PFSK-1 (cell line): ENCODE measurements at regions not wholly inside any gene's neighbourhood (a gene's known extent, or its start where the extent isn't known, plus 50 kb on each side); places are given as distances from the start of the nearest gene placed in this dataset.

Experiments
- FOXP2 ChIP-seq: optimal IDR thresholded peaks from 2 replicates; pipeline ENCODE3; 2011; ENCODE audit warnings: borderline replicate concordance, control low read depth, inconsistent platforms; ENCODE audit not compliant: insufficient read depth; ENCODE audit errors: extremely low read length, extremely low read depth
- POLR2AphosphoS5 ChIP-seq: IDR thresholded peaks from 2 replicates; pipeline ENCODE4 v1.6.1; 2012; ENCODE audit warnings: low read depth, mild to moderate bottlenecking, control low read depth, low read length, moderate library complexity
- SIN3A ChIP-seq: IDR thresholded peaks from 2 replicates; pipeline ENCODE4 v1.6.1; 2012; ENCODE audit warnings: mild to moderate bottlenecking, low read length, moderate library complexity, borderline replicate concordance; ENCODE audit not compliant: insufficient read depth
- TAF1 ChIP-seq: IDR thresholded peaks from 2 replicates; pipeline ENCODE4 v1.6.1; 2012; ENCODE audit warnings: low read length, control low read depth, borderline replicate concordance; ENCODE audit not compliant: insufficient read depth
- TF ChIP-seq, protein P1 (sequence below), 2 experiments: IDR thresholded peaks; 2 replicates each; pipeline versions ENCODE4 v1.6.1 to v1.8.0; 2011 to 2012; ENCODE audit warnings: low read depth in 2 of 2, low read length in 2 of 2, control low read depth in 1 of 2, inconsistent platforms in 1 of 2, mild to moderate bottlenecking in 1 of 2, moderate library complexity in 1 of 2; ENCODE audit not compliant: insufficient read depth in 1 of 2

DNA sequence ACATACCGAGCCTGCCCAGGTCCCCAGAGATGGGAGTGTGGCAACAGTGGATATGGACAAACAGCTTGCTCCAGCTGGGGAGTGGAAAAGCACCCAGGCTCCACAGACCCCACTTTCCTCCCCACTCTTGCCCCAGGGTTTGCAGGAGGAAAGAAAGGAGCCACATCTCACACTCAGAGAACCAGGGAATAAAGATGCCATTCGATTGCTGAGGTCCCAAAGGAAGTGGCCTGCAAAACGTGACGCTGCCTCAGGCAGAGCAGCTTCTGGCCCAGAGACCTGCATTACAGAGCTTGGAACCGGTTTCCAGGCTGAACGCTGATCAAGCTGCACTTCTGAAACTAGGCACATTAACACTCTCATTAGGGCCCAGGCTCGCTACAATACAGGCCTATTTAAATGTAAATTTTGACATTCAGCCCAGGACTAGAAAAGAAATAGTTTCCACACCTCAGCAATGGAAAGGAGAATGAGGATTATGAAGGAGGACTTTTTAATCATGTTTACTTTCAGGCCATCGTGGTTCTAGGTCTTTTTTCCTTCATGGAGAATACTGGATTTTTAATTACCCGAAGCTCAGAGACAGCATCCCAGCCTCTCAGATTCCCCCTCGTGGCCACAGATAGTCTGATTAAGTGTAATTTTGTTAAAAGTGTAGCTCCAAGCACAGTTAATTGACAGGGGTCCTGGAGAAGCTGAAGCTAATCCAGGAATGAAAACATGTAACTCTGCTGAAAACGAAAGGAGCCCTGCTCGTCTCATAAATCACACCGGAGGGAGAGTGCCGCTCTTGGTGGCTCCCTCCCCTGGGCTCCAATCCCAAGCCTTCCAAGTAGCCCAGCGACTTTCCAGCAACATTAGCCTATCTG, 221.3 kb upstream of the RAB6C start:
- TF ChIP-seq POLR2AphosphoS5: no peak
- no peak for TF ChIP-seq SIN3A
- TF ChIP-seq TAF1: no peak
- TF ChIP-seq, protein P1, sequence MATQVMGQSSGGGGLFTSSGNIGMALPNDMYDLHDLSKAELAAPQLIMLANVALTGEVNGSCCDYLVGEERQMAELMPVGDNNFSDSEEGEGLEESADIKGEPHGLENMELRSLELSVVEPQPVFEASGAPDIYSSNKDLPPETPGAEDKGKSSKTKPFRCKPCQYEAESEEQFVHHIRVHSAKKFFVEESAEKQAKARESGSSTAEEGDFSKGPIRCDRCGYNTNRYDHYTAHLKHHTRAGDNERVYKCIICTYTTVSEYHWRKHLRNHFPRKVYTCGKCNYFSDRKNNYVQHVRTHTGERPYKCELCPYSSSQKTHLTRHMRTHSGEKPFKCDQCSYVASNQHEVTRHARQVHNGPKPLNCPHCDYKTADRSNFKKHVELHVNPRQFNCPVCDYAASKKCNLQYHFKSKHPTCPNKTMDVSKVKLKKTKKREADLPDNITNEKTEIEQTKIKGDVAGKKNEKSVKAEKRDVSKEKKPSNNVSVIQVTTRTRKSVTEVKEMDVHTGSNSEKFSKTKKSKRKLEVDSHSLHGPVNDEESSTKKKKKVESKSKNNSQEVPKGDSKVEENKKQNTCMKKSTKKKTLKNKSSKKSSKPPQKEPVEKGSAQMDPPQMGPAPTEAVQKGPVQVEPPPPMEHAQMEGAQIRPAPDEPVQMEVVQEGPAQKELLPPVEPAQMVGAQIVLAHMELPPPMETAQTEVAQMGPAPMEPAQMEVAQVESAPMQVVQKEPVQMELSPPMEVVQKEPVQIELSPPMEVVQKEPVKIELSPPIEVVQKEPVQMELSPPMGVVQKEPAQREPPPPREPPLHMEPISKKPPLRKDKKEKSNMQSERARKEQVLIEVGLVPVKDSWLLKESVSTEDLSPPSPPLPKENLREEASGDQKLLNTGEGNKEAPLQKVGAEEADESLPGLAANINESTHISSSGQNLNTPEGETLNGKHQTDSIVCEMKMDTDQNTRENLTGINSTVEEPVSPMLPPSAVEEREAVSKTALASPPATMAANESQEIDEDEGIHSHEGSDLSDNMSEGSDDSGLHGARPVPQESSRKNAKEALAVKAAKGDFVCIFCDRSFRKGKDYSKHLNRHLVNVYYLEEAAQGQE (IDR thresholded peaks at IDR 0.05; ENCODE audit: insufficient read depth in 1 of 2, low read depth in 2 of 2, low read length in 2 of 2): no peak
- no peak for TF ChIP-seq FOXP2
